HepG2 (cell line): ENCODE measurements at regions not wholly inside any gene's neighbourhood (a gene's known extent, or its start where the extent isn't known, plus 50 kb on each side); places are given as distances from the start of the nearest gene placed in this dataset.

Experiments
- ATAC-seq: fragments of 200-7000 bp; cut with Tn5 transposase; 3 replicates; pipeline ENCODE4 v1.9.1; 2020; ENCODE audit warnings: mild to moderate bottlenecking, moderate library complexity
- BruUV-seq: library from RNA; stranded (reverse); fragments of 400-500 nt; replicated peaks from 2 replicates; lab custom pipeline; 2021; lab: Mats Ljungman, UMichigan
- CTCF ChIA-PET: fragments of 300-600 bp; formaldehyde crosslinking; extraction: SDS; loops from one replicate; lab custom pipeline; 2021; ENCODE audit warnings: low total read pairs, inconsistent platforms, low intra/inter-chr PET ratio; lab: Yijun Ruan, JAX
- POLR2A ChIA-PET: fragments of 350-600 bp; sonication (Branson Sonifier 250); formaldehyde crosslinking; loops from one replicate; lab custom pipeline; 2020; ENCODE audit warnings: antibody characterized with exemption, inconsistent platforms; lab: Yijun Ruan, JAX
- DNase-seq: peaks from one replicate; pipeline ENCODE4 v3.0.0-alpha.2; 2015; ENCODE audit warnings: low spot score
- FAIRE-seq: peaks from 3 replicates; lab custom pipeline; 2011; peaks lifted over from hg19 to GRCh38; lab: Jason Lieb, UNC
- H2AFZ ChIP-seq: one replicate; pipeline ENCODE4 v1.6.1; 2011; ENCODE audit warnings: low read length, inconsistent platforms
- H3K27ac ChIP-seq: fragments of 300-600 bp; 3 replicates; pipeline ENCODE4 v1.8.0; 2011; ENCODE audit warnings: mixed run types, mild to moderate bottlenecking, mixed read lengths, low read length, inconsistent platforms; ENCODE audit not compliant: insufficient read depth; ENCODE audit errors: extremely low read length
- H3K27me3 ChIP-seq, 2 experiments: fragments of 200-600 bp in 1 of 2; 2 replicates in 1 of 2; 3 replicates in 1 of 2; pipeline versions ENCODE4 v1.6.0 to v1.8.0; 2011; ENCODE audit warnings: low read length in 2 of 2, mild to moderate bottlenecking in 2 of 2, moderate library complexity in 2 of 2, inconsistent platforms in 1 of 2; ENCODE audit not compliant: insufficient read depth in 2 of 2, control insufficient read depth in 1 of 2
- H3K36me3 ChIP-seq, 2 experiments: fragments of 200-600 bp in 1 of 2; replicated peaks in 1 of 2; 2 replicates in 1 of 2; 3 replicates in 1 of 2; pipeline versions ENCODE4 v1.5.1 to v1.8.0; 2011; ENCODE audit warnings: low read length in 2 of 2, inconsistent platforms in 1 of 2; ENCODE audit not compliant: insufficient read depth in 2 of 2, control insufficient read depth in 1 of 2
- H3K4me1 ChIP-seq: 2 replicates; pipeline ENCODE4 v1.5.1; 2012; ENCODE audit warnings: low read length, inconsistent platforms; ENCODE audit not compliant: insufficient read depth
- H3K4me2 ChIP-seq: 2 replicates; pipeline ENCODE4 v1.6.0; 2011; ENCODE audit warnings: low read depth, low read length, inconsistent platforms
- H3K4me3 ChIP-seq, 3 experiments: fragments of 200-600 bp in 1 of 3; sonication (generic), shearing (Covaris generic) in 1 of 3; replicated peaks in 1 of 3; 2 replicates each; pipeline ENCODE4 v1.5.1; 2011 to 2016; ENCODE audit warnings: low read length in 3 of 3, inconsistent platforms in 2 of 3, low read depth in 2 of 3, mild to moderate bottlenecking in 2 of 3, control low read depth in 1 of 3, mixed read lengths in 1 of 3; ENCODE audit not compliant: insufficient read depth in 1 of 3
- H3K79me2 ChIP-seq: one replicate; pipeline ENCODE4 v1.6.1; 2011; ENCODE audit warnings: low read length, inconsistent platforms; ENCODE audit not compliant: insufficient read depth
- H3K9ac ChIP-seq: 2 replicates; pipeline ENCODE4 v1.6.0; 2011; ENCODE audit warnings: mild to moderate bottlenecking, low read depth, low read length, inconsistent platforms; ENCODE audit not compliant: insufficient read depth
- H3K9me3 ChIP-seq: 2 replicates; pipeline ENCODE4 v1.5.1; 2012; ENCODE audit warnings: mild to moderate bottlenecking, low read length
- H4K20me1 ChIP-seq: 2 replicates; pipeline ENCODE4 v1.6.0; 2011; ENCODE audit warnings: inconsistent platforms, mild to moderate bottlenecking, low read length, moderate library complexity; ENCODE audit not compliant: insufficient read depth
- ATRX ChIP-seq: sonication (generic); formaldehyde crosslinking; IDR thresholded peaks from 2 replicates; pipeline ENCODE4 v1.4.0; 2020; ENCODE audit warnings: missing genetic modification reagents, borderline replicate concordance
- GFI1 ChIP-seq: sonication (generic); formaldehyde crosslinking; IDR thresholded peaks from 2 replicates; pipeline ENCODE4 v1.5.0; 2020; ENCODE audit warnings: missing genetic modification reagents, mild to moderate bottlenecking, borderline replicate concordance
- KDM2A ChIP-seq: sonication (generic); formaldehyde crosslinking; IDR thresholded peaks from 2 replicates; pipeline ENCODE4 v1.4.0; 2020; ENCODE audit warnings: low read depth, missing genetic modification reagents, borderline replicate concordance
- NR2C2 ChIP-seq: sonication (generic); formaldehyde crosslinking; IDR thresholded peaks from 2 replicates; pipeline ENCODE4 v1.4.0; 2020; ENCODE audit warnings: missing genetic modification reagents, mild to moderate bottlenecking, moderate library complexity, borderline replicate concordance
- TP53 ChIP-seq: sonication (generic); formaldehyde crosslinking; conservative IDR thresholded peaks from 2 replicates; pipeline ENCODE4 v1.4.0; 2020; ENCODE audit warnings: missing genetic modification reagents
- ZBTB38 ChIP-seq: sonication (generic); formaldehyde crosslinking; IDR thresholded peaks from 2 replicates; pipeline ENCODE4 v1.5.1; 2020; ENCODE audit warnings: mild to moderate bottlenecking, missing genetic modification reagents
- ZFP90 ChIP-seq: sonication (generic); formaldehyde crosslinking; IDR thresholded peaks from 2 replicates; pipeline ENCODE4 v1.8.0; 2022; ENCODE audit warnings: missing genetic modification reagents, mild to moderate bottlenecking, inconsistent platforms, borderline replicate concordance
- ZNF326 ChIP-seq: sonication (generic); formaldehyde crosslinking; IDR thresholded peaks from 2 replicates; pipeline ENCODE4 v1.4.0; 2020; ENCODE audit warnings: missing genetic modification reagents, borderline replicate concordance
- ZNF331 ChIP-seq: sonication (generic); formaldehyde crosslinking; IDR thresholded peaks from 2 replicates; pipeline ENCODE4 v1.4.0; 2020; ENCODE audit warnings: missing genetic modification reagents
- ZNF496 ChIP-seq: sonication (generic); formaldehyde crosslinking; IDR thresholded peaks from 2 replicates; pipeline ENCODE4 v1.8.1; 2023; ENCODE audit warnings: mild to moderate bottlenecking, moderate library complexity, missing genetic modification reagents; ENCODE audit not compliant: insufficient replicate concordance
- ZNF605 ChIP-seq: sonication (generic); formaldehyde crosslinking; IDR thresholded peaks from 2 replicates; pipeline ENCODE4 v1.8.0; 2022; ENCODE audit warnings: mild to moderate bottlenecking, missing genetic modification reagents
- WGBS: methylation state at CpG from one replicate; pipeline ENCODE4 v1.1.6; 2017; ENCODE audit warnings: low lambda C conversion rate; 5-methylcytosine and 5-hydroxymethylcytosine counted together
- in situ Hi-C: cut with HindIII; loops from 2 replicates; pipeline ENCODE4 v1.10.0; 2017; ENCODE audit warnings: low pct_unique_long_range_greater_than_20kb; ENCODE audit not compliant: extremely low pct_ligation_motif_present
- intact Hi-C: fragments of 100-400 bp; cut with micrococcal nuclease; formaldehyde crosslinking; loops from one replicate; pipeline ENCODE4 v1.10.0; 2022; ENCODE audit not compliant: unreplicated experiment
- TF ChIP-seq, protein P1 (sequence below): sonication (generic); formaldehyde crosslinking; IDR thresholded peaks from 2 replicates; pipeline ENCODE4 v1.4.0; 2020; ENCODE audit warnings: mild to moderate bottlenecking, low read depth, missing genetic modification reagents
- TF ChIP-seq, protein P2 (sequence below): sonication (generic); formaldehyde crosslinking; conservative IDR thresholded peaks from 2 replicates; pipeline ENCODE4 v1.4.0; 2020; ENCODE audit warnings: missing genetic modification reagents
- TF ChIP-seq, protein P3 (sequence below): sonication (generic); formaldehyde crosslinking; IDR thresholded peaks from 2 replicates; pipeline ENCODE4 v1.8.1; 2022; ENCODE audit warnings: low read depth, mild to moderate bottlenecking, missing genetic modification reagents

DNA sequence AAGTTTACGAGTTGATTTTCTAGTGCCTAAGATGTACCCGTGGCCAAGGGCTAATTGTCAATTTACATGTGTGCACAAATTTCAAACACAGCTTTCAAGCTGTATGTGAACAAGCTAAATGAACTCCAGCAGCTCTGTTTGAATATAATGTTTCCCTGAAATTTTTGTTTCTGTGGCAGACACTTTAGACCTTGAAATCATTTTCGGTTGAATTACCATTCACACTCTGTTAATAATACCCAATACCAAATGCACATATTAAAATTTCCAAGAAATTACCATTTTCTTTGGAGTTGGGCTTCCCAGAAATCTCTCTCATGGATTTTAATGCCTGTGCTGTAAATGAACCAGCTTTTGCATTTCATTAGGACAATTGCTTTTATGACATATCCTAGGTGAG lies 506.1 kb upstream of the ID4 start (continued):
- TF ChIP-seq, protein P1, sequence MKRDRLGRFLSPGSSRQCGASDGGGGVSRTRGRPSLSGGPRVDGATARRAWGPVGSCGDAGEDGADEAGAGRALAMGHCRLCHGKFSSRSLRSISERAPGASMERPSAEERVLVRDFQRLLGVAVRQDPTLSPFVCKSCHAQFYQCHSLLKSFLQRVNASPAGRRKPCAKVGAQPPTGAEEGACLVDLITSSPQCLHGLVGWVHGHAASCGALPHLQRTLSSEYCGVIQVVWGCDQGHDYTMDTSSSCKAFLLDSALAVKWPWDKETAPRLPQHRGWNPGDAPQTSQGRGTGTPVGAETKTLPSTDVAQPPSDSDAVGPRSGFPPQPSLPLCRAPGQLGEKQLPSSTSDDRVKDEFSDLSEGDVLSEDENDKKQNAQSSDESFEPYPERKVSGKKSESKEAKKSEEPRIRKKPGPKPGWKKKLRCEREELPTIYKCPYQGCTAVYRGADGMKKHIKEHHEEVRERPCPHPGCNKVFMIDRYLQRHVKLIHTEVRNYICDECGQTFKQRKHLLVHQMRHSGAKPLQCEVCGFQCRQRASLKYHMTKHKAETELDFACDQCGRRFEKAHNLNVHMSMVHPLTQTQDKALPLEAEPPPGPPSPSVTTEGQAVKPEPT (CRISPR knock-in tag) = no peak
- no peak for TF ChIP-seq ZNF605 (CRISPR knock-in tag)
- TF ChIP-seq, protein P2, sequence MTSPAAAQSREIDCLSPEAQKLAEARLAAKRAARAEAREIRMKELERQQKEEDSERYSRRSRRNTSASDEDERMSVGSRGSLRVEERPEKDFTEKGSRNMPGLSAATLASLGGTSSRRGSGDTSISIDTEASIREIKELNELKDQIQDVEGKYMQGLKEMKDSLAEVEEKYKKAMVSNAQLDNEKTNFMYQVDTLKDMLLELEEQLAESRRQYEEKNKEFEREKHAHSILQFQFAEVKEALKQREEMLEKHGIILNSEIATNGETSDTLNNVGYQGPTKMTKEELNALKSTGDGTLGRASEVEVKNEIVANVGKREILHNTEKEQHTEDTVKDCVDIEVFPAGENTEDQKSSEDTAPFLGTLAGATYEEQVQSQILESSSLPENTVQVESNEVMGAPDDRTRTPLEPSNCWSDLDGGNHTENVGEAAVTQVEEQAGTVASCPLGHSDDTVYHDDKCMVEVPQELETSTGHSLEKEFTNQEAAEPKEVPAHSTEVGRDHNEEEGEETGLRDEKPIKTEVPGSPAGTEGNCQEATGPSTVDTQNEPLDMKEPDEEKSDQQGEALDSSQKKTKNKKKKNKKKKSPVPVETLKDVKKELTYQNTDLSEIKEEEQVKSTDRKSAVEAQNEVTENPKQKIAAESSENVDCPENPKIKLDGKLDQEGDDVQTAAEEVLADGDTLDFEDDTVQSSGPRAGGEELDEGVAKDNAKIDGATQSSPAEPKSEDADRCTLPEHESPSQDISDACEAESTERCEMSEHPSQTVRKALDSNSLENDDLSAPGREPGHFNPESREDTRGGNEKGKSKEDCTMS (CRISPR knock-in tag) = no peak
- TF ChIP-seq ZBTB38 (CRISPR knock-in tag) = no peak

DNA sequence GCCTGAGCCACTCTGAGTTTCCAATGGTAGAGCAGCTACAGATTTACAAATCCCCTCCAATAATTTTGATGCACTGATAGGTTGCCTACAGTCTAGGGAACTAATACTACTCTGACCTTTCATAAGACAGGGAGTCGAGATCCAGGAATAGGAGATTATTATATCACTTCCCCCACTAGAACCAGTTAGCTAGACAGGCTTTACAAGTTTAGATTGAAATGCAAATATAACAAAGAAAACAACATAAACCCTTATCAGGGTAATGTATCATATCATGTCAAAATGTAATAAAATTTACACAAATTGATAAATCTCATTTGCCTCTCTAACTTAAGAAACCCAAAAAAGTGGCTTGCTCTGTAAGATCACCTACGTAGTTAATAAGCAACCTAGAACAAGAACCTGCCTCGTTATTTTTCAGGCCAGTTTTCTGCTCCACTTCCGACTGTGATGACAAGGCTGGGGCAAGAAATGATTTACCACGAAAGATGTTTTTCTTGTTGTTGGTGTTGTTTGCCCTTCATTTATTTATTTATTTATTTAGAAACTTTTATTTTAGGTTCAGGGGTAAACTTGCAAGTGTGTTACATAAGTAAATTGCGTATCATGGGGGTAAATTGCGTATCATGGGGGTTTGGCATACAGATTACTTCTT lies 504.2 kb upstream of the ID4 start:
- intact Hi-C loops (no loop called here), in situ Hi-C loops (no loop called here)
- H3K4me1 ChIP-seq = no peaks in the 10 kb centered on the region
- H3K79me2 ChIP-seq = no peaks in the 10 kb centered on the region
- no peaks in the 10 kb centered on the region for H3K27me3 ChIP-seq
- H3K27ac ChIP-seq = no peak overlapping the region
- no peak for ATAC-seq
- whole genome bisulfite sequencing = 35% methylated on average over 7 of the region's 7 CpGs
- CTCF ChIA-PET = no interaction called here
- peaks cover 30% of the 10 kb centered on the region for H3K9me3 ChIP-seq
- no peak overlapping the region for H3K4me2 ChIP-seq
- no peak for DNase-seq
- no peaks in the 10 kb centered on the region for H3K36me3 ChIP-seq
- no peak overlapping the region for H3K9ac ChIP-seq
- no peak overlapping the region for H2AFZ ChIP-seq
- FAIRE-seq = no peak
- no peaks in the 10 kb centered on the region for H4K20me1 ChIP-seq
- no TSS peak for BruUV-seq
- POLR2A ChIA-PET = no interaction called here
- no peak overlapping the region for H3K4me3 ChIP-seq
- no peak for TF ChIP-seq TP53 (CRISPR knock-in tag)
- no peak for TF ChIP-seq GFI1 (CRISPR knock-in tag)
- no peak for TF ChIP-seq ZNF331 (CRISPR knock-in tag)
- no peak for TF ChIP-seq ZNF326 (CRISPR knock-in tag)
- TF ChIP-seq ZFP90 = no peak
- no peak for TF ChIP-seq NR2C2
- TF ChIP-seq ZNF496 (CRISPR knock-in tag) = no peak
- TF ChIP-seq ATRX (CRISPR knock-in tag) = no peak
- no peak for TF ChIP-seq KDM2A
- TF ChIP-seq, protein P3, sequence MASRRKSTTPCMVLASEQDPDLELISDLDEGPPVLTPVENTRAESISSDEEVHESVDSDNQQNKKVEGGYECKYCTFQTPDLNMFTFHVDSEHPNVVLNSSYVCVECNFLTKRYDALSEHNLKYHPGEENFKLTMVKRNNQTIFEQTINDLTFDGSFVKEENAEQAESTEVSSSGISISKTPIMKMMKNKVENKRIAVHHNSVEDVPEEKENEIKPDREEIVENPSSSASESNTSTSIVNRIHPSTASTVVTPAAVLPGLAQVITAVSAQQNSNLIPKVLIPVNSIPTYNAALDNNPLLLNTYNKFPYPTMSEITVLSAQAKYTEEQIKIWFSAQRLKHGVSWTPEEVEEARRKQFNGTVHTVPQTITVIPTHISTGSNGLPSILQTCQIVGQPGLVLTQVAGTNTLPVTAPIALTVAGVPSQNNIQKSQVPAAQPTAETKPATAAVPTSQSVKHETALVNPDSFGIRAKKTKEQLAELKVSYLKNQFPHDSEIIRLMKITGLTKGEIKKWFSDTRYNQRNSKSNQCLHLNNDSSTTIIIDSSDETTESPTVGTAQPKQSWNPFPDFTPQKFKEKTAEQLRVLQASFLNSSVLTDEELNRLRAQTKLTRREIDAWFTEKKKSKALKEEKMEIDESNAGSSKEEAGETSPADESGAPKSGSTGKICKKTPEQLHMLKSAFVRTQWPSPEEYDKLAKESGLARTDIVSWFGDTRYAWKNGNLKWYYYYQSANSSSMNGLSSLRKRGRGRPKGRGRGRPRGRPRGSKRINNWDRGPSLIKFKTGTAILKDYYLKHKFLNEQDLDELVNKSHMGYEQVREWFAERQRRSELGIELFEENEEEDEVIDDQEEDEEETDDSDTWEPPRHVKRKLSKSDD (CRISPR knock-in tag) = no peak
